GM18498 (cell line): ENCODE measurements at regions not wholly inside any gene's neighbourhood (a gene's known extent, or its start where the extent isn't known, plus 50 kb on each side); places are given as distances from the start of the nearest gene placed in this dataset.

ENCODE experiments used
- ATAC-seq: cut with Tn5 transposase; IDR thresholded peaks from one replicate; pipeline ENCODE4 v1.9.1; 2021; ENCODE audit warnings: mild to moderate bottlenecking, moderate library complexity; ENCODE audit not compliant: unreplicated experiment

GRCh38 chr9:120137186-120137840, 442.7 kb downstream of the CDK5RAP2 start:
- no peak for ATAC-seq

GRCh38 chr9:120136696-120137095, 443.3 kb downstream of the CDK5RAP2 start:
- ATAC-seq: no peak

- no peak for ATAC-seq
These were observed 462.9 kb downstream of the CDK5RAP2 start for GRCh38 chr9:120117081-120117480.

GRCh38 chr9:120110520-120110919, 469.4 kb downstream of the CDK5RAP2 start:
- ATAC-seq: no peak

GRCh38 chr9:120109242-120109641, 470.7 kb downstream of the CDK5RAP2 start:
- no peak for ATAC-seq

GRCh38 chr9:120107138-120107537, 472.8 kb downstream of the CDK5RAP2 start:
- no peak for ATAC-seq

GRCh38 chr9:120104771-120105170, 475.2 kb downstream of the CDK5RAP2 start:
- ATAC-seq: no peak

- ATAC-seq: no peak
These were observed 479.4 kb downstream of the CDK5RAP2 start for GRCh38 chr9:120100595-120100994.

- no peak for ATAC-seq
These were observed 480.9 kb downstream of the CDK5RAP2 start for GRCh38 chr9:120099065-120099464.

- no peak for ATAC-seq
These were observed 481.4 kb downstream of the CDK5RAP2 start for GRCh38 chr9:120098584-120098983.

GRCh38 chr9:120091206-120091605, 488.8 kb downstream of the CDK5RAP2 start:
- ATAC-seq: no peak

GRCh38 chr9:120080849-120081248, 499.1 kb downstream of the CDK5RAP2 start:
- ATAC-seq: no peak

GRCh38 chr9:120078112-120078511, 501.9 kb downstream of the CDK5RAP2 start:
- ATAC-seq: no peak

- ATAC-seq: no peak
These were observed 508.2 kb downstream of the CDK5RAP2 start for GRCh38 chr9:120071760-120072159.

- ATAC-seq: no peak
These were observed 513.7 kb downstream of the CDK5RAP2 start for GRCh38 chr9:120066315-120066714.

GRCh38 chr9:120065151-120065550, 514.8 kb downstream of the CDK5RAP2 start:
- no peak for ATAC-seq

- no peak for ATAC-seq
These were observed 535.0 kb downstream of the CDK5RAP2 start for GRCh38 chr9:120045011-120045410.

- no peak for ATAC-seq
These were observed 536.5 kb downstream of the CDK5RAP2 start for GRCh38 chr9:120043448-120043847.

- no peak for ATAC-seq
These were observed 539.1 kb downstream of the CDK5RAP2 start for GRCh38 chr9:120040896-120041295.

- ATAC-seq: no peak
These were observed 541.6 kb downstream of the CDK5RAP2 start for GRCh38 chr9:120038342-120038741.

GRCh38 chr9:120032639-120033038, 547.3 kb downstream of the CDK5RAP2 start:
- ATAC-seq: no peak

- ATAC-seq: no peak
These were observed 549.1 kb downstream of the CDK5RAP2 start for GRCh38 chr9:120030847-120031246.

- no peak for ATAC-seq
These were observed 561.4 kb downstream of the CDK5RAP2 start for GRCh38 chr9:120018550-120018949.
